M059J (cell line): ENCODE measurements at regions not wholly inside any gene's neighbourhood (a gene's known extent, or its start where the extent isn't known, plus 50 kb on each side); places are given as distances from the start of the nearest gene placed in this dataset.
A peak's percentile ranks its signal among the peaks of the same experiment; 100 is the strongest.
"Not testable (repeated sequence)": the region's sequence is repeated elsewhere in the genome, so short reads cannot be mapped to it uniquely, and the experiment has no call there.

Experiments
- DNase-seq: peaks from one replicate; pipeline ENCODE4 v3.0.0-alpha.2; 2012; ENCODE audit warnings: low read depth

- no peak for DNase-seq
Observed at GRCh38 chr4:163077680-163078079, 89.0 kb downstream of the NAF1 start.

DNA sequence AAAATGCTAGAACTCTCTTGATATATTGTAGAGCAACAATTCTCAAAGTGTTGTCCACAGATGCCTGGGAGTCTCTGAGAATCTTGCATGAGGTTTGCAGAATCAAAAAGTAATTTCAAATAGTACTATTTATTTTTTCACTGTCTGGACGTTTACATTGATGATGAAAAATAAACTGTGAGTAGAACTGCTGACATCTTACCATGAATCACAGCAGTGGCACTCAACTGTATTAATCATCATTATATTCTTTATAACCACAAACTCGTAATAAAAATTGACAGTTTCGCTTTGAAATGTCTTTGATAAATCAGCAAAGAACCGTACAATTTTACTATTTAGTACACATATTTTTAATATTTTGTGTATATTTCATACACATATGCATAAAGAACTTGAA is 94.5 kb downstream of the NAF1 start:
- peak; percentile 46 for DNase-seq

- peak; percentile 33 for DNase-seq
Observed at GRCh38 chr4:163071308-163071707, 95.4 kb downstream of the NAF1 start.

GRCh38 chr4:163070023-163070422 is 96.7 kb downstream of the NAF1 start:
- peak; percentile 47 for DNase-seq

- peak; percentile 95 for DNase-seq
Observed at GRCh38 chr4:163063891-163064290, 102.8 kb downstream of the NAF1 start.

DNA sequence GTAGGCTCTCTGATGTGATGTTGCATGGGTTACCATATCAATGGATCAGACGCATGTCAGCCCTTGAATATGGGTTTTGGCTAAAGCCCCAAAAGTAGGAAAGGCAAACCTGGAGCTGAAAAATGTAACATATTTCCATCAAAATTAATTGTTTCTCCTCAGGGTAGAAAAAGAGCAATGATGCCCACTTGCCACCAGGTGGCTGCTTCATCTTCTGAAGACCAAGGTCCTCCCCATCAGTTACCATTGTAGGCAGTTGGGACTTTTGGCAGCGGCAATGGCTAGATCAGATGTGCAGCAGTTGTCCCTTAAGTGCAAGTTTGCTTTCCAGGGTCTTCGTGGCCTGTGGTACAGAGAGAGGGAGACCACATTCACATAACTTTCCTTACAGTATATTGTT is 118.2 kb downstream of the NAF1 start:
- peak; percentile 50 for DNase-seq

DNA sequence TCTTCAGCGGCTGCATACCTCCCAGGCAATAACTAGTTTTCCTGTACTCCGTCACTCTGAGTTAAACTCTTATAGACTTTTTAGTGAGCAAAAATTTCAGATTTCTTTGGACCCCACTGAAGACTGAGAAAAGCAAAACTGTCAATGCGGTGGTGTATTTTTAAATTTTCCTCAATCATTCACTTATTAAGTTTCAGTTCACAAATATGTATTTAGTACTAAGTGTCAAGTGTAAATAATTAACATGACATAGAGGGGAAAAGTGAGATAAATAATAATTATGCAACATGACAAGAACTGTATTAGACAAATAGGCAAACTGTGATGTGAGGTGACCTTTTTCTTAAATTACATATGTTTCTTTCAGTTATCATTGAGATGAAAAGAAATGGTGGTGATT is 124.4 kb downstream of the NAF1 start:
- no peak for DNase-seq

DNA sequence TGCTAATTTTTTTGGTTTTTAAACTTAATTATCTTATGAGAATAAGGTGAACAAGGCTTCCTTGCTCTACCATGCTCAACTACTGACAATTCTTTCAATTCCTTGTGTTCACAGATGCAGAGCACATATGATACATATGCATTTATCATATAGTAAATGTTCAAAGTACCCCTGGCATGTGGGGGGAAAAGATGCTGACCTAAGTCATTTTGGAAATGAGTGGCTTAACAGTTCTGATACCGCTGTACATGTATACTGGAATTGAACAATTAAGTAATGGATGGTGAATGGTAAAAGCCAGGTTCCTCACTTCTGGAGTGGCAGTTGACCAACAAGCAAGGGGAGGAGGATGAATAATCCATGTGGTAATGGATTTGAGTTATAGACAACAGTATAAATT is 149.6 kb downstream of the NAF1 start:
- DNase-seq: no peak

DNA sequence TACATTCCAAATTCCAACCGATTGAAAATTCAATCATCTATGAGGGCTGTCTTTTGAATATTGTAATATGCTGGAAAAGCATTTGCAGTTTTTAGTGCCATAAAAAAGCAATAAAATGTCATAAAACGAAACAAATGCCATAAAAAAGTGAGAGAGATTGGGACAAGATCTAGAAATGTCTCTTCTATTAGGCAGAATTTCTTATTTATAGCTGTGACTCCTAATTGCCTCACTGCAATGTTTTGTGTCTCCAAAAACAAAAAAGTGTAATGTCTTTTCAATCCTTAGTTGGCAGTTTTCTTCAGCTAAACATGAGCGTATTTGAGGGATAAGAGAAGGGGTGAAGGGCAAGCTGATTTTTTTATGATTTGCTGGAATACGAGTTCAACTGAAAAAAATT is 153.9 kb downstream of the NAF1 start:
- no peak for DNase-seq

DNA sequence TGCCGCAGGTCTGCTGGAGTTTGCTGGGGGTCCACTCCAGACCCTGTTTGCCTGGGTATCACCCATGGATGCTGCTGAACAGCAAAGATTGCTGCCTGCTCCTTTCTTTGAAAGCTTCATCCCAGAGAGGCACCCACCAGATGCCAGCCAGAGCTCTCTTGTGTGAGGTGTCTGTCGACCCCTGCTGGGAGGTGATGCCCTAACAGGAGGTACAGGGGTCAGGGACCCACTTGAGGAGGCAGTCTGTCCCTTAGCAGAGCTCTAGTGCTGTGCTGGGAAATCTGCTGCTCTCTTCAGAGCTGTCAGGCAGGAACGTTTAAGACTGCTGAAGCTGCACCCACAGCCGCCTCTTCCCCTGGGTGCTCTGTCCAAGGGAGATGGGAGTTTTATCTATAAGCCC is 162.7 kb downstream of the NAF1 start:
- DNase-seq: no peak

GRCh38 chr4:162988530-162988929 is 178.2 kb downstream of the NAF1 start:
- no peak for DNase-seq

- no peak for DNase-seq
Observed at GRCh38 chr4:162985131-162985530, 181.6 kb downstream of the NAF1 start.

- no peak for DNase-seq
Observed at GRCh38 chr4:162984621-162985020, 182.1 kb downstream of the NAF1 start.

DNA sequence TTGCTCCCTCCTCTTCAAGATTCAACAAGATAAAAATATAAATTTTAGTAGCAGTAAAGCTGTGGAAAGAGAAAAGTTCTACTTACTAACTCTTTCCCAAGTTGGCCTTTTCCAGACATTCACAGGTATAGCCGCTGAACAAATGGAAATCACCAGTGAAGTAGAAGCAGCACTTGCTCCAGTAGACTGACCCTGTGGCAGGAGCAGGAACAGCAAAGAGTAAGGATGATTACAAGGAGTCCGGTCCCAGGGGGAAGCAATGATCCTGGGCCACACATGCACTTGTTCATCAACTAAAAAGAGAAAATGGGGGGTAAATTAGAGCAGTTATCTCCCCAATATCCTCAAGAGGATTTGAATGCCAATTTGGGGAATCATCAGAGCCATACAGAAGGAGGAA is 184.9 kb downstream of the NAF1 start:
- no peak for DNase-seq

DNA sequence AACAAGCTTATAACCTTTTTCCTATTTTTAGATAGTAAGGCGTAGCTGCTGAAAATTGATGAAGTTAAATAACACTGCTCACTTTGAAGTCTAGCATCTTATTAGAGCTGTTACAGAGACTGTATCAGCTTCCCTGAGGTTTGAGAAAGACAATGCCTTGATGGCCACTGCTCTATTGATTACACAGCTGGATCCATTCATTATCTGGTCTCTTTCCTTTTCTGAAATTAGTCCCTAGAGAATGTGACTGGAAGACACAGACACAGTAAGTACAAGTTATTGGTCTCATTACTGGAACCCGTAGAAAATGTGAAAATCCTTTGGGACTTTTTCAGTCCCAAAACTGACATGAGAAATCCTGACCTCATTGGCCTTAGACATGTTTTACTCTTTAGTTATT is 188.3 kb downstream of the NAF1 start:
- no peak for DNase-seq

DNA sequence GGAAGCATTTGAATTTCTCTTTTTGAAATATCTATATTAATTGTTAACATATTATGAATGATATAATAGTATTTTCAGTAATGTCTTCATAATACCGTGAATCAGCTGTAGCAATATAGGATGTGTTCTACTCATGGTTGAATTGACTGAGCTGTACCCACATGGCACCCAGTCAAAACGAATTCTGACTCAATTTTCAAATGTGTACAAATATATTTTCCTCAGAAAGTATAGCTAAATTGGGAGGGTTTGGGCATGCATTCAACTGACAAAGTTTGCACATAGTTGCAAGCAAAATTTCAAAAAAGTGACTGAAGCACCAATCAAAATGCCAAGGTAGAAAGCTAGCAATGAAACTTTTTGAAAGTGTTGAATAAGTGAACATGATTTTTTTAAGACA is 188.9 kb downstream of the NAF1 start:
- no peak for DNase-seq

DNA sequence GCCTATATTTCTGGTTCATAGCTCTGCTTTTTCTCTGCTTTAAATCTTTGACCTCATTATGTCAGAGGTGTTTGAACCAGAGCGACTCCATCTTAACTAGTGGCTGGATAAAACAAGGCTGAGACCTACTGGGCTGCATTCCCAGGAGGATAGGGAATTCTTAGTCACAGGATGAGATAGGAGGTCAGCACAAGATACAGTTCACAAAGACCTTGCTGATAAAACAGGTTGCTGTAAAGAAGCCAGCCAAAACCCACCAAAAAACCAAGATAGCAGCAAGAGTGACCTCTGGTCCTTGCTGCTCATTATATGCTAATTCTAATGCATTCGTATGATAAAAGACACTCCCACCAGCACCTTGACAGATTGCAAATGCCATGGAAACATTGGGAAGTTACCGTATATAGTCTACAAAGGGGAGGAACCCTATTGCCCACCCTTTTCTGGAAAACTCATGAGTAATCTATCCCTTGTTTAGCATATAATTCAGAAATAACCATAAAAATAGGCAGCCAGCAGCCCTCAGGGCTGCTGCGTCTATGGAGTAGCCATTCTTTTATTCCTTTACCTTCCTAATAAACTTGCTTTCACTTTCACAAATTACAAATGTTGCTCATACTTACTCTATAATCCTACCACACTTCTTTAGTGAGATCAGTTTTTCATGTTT is 193.9 kb downstream of the NAF1 start:
- DNase-seq: no peak

DNA sequence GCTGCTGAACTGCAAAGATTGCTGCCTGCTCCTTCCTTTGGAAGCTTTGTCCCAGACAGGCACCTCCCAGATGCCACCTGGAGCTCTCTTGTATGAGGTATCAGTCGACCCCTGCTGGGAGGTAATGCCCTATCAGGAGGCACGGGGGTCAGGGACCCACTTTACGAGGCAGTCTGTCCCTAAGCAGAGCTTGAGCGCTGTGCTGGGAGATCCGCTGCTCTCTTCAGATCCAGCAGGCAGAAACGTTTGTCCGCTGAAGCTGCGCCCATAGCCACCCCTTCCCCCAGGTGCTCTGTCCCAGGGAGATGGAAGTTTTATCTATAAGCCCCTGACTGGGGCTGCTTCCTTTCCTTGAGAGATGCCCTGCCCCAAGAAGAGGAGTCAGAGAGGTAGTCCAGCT is 197.5 kb downstream of the NAF1 start:
- DNase-seq: no peak

DNA sequence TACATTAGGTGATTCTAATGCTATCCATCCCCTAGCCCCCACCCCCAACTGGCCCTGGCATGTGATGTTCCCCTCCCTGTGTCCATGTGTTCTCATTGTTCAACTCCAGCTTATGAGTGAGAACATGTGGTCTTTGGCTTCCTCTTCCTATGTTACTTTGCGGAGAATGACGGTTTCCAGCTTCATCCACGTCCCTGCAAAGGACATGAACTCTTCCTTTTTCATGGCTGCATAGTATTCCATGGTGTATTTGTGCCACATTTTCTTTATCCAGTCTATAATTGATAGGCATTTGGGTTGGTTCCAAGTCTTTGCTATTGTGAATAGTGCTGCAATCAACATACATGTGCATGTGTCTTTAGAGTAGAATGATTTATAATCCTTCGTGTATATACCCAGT is 200.7 kb downstream of the NAF1 start:
- DNase-seq: not testable (repeated sequence)

- DNase-seq: peak; percentile 15
Observed at GRCh38 chr4:162959046-162959445, 207.6 kb downstream of the NAF1 start.

DNA sequence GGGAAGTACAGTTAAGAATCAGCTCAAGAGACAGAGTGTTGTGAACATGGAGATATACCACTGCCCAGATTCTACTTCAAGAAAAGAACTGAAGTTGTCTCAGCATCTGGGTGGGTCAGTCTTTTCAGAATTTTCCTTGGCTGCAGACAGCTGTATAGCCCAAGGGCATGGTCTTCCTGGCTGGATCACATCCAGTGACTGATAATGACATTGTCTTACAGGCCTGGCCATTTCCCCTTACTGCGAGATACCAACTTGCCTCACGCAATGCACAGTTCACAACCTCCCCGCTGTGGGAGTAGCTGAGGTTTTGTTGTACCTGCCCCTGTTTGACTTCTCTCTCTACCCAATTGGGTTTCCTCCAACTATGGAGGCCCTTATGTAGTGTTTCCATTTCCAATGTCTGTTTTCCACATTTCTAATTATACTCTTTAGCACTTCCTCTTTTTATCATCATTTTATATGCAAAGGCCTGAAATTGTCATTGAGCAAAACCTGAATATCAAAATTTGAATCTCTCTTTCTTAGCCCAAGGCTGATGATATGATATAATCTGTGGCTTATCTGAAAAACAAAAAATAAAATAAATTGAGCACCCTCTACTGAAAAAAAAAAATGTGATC is 209.1 kb downstream of the NAF1 start:
- peak; percentile 1 for DNase-seq

GRCh38 chr4:162954976-162955375 is 211.7 kb downstream of the NAF1 start:
- no peak for DNase-seq

GRCh38 chr4:162952232-162952631 is 214.5 kb downstream of the NAF1 start:
- peak; percentile 37 for DNase-seq

- DNase-seq: peak; percentile 26
Observed at GRCh38 chr4:162945713-162946112, 221.0 kb downstream of the NAF1 start.
